ENCODE measurements at regions not wholly inside any gene's neighbourhood (a gene's known extent, or its start where the extent isn't known, plus 50 kb on each side); places are given as distances from the start of the nearest gene placed in this dataset.

DNA sequence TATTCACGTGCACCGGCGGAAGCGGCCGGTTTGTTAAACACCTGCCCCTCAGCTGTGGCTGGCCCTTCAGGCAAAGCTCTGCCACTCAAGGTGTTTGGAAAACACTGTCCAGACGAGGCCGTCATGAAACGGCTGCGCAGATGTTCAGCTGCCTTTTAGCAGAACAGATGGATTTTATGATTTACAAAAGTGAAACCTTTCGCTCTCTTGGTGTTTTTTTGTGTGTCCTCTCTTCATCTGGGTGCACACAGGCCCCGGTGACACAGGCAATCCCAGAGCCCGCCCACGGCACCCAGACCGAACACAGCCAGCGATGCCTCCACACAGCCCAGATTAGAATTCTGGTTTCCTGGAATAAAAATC, 397.0 kb downstream of the SMOC2 start:
- DNase-seq (ENCODE audit: low spot score), result no peak
- ATAC-seq (ENCODE audit: low read depth), result no peak
- H3K4me1 ChIP-seq (ENCODE audit: insufficient read depth, poor library complexity, severe bottlenecking), result no peaks in the 10 kb centered on the region

DNA sequence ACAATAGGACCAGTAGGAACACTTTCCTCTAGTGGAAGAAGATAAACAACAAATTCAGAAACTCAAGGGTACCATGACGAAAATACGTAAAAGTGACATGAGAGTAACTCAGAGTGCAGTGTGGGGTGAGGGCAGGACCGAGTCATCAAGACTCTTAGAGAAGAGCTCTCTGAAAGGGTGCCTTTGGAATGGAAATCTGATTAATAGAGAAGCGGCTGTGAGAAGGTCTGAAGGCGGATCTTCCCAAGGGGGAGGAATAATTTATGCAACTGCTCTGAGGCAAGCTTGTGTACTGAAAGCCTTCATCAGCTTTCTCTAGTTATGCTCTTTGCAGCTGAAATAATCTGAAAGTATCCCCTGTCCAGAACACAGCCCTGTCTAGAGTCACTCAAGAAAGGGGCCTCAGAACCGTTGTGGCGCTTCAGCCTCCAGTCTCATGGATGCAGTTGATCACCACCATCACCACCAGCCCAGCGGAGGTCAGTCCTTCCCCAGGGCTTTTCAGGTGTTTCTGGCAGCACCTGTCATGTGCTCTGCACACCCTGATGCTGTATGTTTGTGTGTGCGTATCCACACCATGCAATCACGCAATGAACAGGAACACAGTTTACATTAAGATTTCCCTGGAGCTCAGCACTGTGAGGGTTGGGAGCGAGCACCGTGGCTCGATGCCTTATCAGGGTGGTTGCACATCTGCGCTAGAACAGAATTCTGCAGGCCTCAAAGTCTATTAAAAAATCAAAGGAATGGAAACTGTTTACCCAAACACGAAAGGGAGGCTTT, 396.5 kb downstream of the SMOC2 start:
- ATAC-seq (ENCODE audit: low read depth) (no peak), DNase-seq (ENCODE audit: low spot score) (no peak)
- TF ChIP-seq, protein P1, sequence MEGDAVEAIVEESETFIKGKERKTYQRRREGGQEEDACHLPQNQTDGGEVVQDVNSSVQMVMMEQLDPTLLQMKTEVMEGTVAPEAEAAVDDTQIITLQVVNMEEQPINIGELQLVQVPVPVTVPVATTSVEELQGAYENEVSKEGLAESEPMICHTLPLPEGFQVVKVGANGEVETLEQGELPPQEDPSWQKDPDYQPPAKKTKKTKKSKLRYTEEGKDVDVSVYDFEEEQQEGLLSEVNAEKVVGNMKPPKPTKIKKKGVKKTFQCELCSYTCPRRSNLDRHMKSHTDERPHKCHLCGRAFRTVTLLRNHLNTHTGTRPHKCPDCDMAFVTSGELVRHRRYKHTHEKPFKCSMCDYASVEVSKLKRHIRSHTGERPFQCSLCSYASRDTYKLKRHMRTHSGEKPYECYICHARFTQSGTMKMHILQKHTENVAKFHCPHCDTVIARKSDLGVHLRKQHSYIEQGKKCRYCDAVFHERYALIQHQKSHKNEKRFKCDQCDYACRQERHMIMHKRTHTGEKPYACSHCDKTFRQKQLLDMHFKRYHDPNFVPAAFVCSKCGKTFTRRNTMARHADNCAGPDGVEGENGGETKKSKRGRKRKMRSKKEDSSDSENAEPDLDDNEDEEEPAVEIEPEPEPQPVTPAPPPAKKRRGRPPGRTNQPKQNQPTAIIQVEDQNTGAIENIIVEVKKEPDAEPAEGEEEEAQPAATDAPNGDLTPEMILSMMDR (IDR thresholded peaks at IDR 0.05; ENCODE audit: poor library complexity, severe bottlenecking), result no peak
- H3K4me3 ChIP-seq (ENCODE audit: severe bottlenecking), result no peak overlapping the region
- peaks cover 4% of the 10 kb centered on the region for H3K27me3 ChIP-seq (ENCODE audit: insufficient read depth, poor library complexity, severe bottlenecking)
- no peaks in the 10 kb centered on the region for H3K9me3 ChIP-seq (ENCODE audit: severe bottlenecking)
- no peak overlapping the region for H3K27ac ChIP-seq (ENCODE audit: poor library complexity, severe bottlenecking)
- no peaks in the 10 kb centered on the region for H3K4me1 ChIP-seq (ENCODE audit: insufficient read depth, poor library complexity, severe bottlenecking)
- no peaks in the 10 kb centered on the region for H3K36me3 ChIP-seq (ENCODE audit: low read depth)

More for the DNA sequence above, 397.0 kb downstream of the SMOC2 start:
- H3K9me3 ChIP-seq (ENCODE audit: severe bottlenecking), result no peaks in the 10 kb centered on the region
- H3K27me3 ChIP-seq (ENCODE audit: insufficient read depth, poor library complexity, severe bottlenecking), result peaks cover 4% of the 10 kb centered on the region
- no peak overlapping the region for H3K27ac ChIP-seq (ENCODE audit: poor library complexity, severe bottlenecking)
- TF ChIP-seq, protein P1 (IDR thresholded peaks at IDR 0.05; ENCODE audit: poor library complexity, severe bottlenecking), result no peak
- H3K36me3 ChIP-seq (ENCODE audit: low read depth), result no peaks in the 10 kb centered on the region
- no peak overlapping the region for H3K4me3 ChIP-seq (ENCODE audit: severe bottlenecking)

DNA sequence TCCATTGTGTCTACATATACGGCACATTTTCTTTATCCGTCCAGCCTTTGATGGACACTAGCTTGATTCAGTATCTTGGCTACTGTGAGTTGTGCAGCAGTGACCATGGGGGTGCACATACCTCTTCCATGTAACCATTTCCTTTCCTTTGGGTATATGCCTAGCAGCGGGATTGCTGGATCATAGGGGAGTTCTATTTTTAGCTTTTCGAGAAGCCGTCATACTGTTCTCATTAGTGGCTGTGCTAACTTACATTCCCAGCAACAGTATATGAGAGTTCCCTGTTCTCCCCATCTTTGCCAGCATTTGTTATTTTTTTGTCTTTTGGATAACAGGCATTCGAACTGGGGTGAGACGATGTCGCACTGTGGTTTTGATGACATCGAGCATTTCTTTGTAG, 395.0 kb downstream of the SMOC2 start:
- Histone ChIP-seq H3K9me3 (ENCODE audit: severe bottlenecking) (no peaks in the 10 kb centered on the region), H3K27me3 (ENCODE audit: insufficient read depth, poor library complexity, severe bottlenecking) (peaks cover 4% of the 10 kb centered on the region), H3K27ac (ENCODE audit: poor library complexity, severe bottlenecking) (no peak overlapping the region), H3K4me3 (ENCODE audit: severe bottlenecking) (no peak overlapping the region), H3K4me1 (ENCODE audit: insufficient read depth, poor library complexity, severe bottlenecking) (no peaks in the 10 kb centered on the region), H3K36me3 (ENCODE audit: low read depth) (no peaks in the 10 kb centered on the region)
- TF ChIP-seq, protein P1 (IDR thresholded peaks at IDR 0.05; ENCODE audit: poor library complexity, severe bottlenecking), result no peak
- DNase-seq (ENCODE audit: low spot score), result no peak
- no peak for ATAC-seq (ENCODE audit: low read depth)

DNA sequence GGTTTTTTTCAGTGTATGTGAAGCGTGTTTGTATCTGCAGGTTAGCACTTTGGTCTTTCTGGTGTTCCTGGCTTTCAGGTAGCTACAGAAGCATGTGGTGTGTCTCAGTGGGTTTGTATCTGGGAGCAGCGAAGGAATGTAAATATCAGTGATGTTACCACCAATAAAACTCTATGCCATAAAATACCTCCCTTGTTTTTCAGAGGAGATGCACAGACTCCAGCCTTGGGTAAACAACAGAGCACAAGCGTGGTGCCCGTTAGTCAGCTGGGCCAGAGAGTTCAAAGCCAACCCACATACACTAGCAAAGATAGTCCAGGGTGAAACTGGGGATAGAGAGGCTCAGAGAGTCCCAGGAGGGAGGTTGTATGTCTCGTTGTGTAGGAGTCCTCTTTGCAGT, 393.8 kb downstream of the SMOC2 start:
- TF ChIP-seq, protein P1 (IDR thresholded peaks at IDR 0.05; ENCODE audit: poor library complexity, severe bottlenecking), result no peak
- Histone ChIP-seq H3K27me3 (ENCODE audit: insufficient read depth, poor library complexity, severe bottlenecking) (peaks cover 4% of the 10 kb centered on the region), H3K9me3 (ENCODE audit: severe bottlenecking) (no peaks in the 10 kb centered on the region), H3K36me3 (ENCODE audit: low read depth) (no peaks in the 10 kb centered on the region), H3K27ac (ENCODE audit: poor library complexity, severe bottlenecking) (no peak overlapping the region), H3K4me3 (ENCODE audit: severe bottlenecking) (no peak overlapping the region), H3K4me1 (ENCODE audit: insufficient read depth, poor library complexity, severe bottlenecking) (no peaks in the 10 kb centered on the region)
- DNase-seq (ENCODE audit: low spot score) (no peak), ATAC-seq (ENCODE audit: low read depth) (no peak)

DNA sequence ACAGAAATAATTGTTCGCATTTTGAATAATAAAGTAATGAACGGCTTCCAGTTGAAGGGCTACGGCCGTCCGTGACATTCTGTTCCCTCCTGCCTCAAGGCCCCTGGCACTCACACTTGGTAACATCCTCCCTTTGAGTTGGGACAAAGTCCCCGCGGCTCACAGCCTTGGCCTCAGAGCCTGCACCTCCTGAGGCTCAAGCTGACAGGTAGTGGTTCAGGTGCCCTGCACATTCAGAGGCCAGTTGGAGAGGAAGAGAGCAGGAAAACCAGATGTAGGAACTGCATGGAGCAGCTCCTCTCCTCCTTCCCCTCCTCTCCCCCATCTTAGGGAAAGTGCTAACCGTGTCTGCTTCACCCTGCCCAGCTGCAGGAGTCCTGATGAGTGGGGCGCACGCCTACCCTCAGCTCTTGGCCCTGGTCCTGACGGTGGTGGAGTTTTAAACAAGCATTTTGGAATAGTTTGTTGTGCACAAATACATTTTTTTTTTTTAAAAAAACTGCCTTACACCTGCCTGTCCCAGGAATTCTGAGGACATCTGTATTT, 393.1 kb downstream of the SMOC2 start:
- ATAC-seq (ENCODE audit: low read depth), result no peak

More for the DNA sequence above, 393.1 kb downstream of the SMOC2 start:
- H3K9me3 ChIP-seq (ENCODE audit: severe bottlenecking), result no peaks in the 10 kb centered on the region
- H3K36me3 ChIP-seq (ENCODE audit: low read depth), result no peaks in the 10 kb centered on the region
- no peak for DNase-seq (ENCODE audit: low spot score)
- TF ChIP-seq, protein P1 (IDR thresholded peaks at IDR 0.05; ENCODE audit: poor library complexity, severe bottlenecking), result no peak
- peaks cover 1% of the 10 kb centered on the region for H3K4me1 ChIP-seq (ENCODE audit: insufficient read depth, poor library complexity, severe bottlenecking)
- H3K27ac ChIP-seq (ENCODE audit: poor library complexity, severe bottlenecking), result no peak overlapping the region
- H3K27me3 ChIP-seq (ENCODE audit: insufficient read depth, poor library complexity, severe bottlenecking), result peaks cover 4% of the 10 kb centered on the region
- H3K4me3 ChIP-seq (ENCODE audit: severe bottlenecking), result no peak overlapping the region

Measured in RWPE2 (cell line).